ENCODE measurements at regions not wholly inside any gene's neighbourhood (a gene's known extent, or its start where the extent isn't known, plus 50 kb on each side); places are given as distances from the start of the nearest gene placed in this dataset.
"Not testable (repeated sequence)": the region's sequence is repeated elsewhere in the genome, so short reads cannot be mapped to it uniquely, and the experiment has no call there.

GRCh38 chr7:17095931-17096330 lies 202.5 kb upstream of the AHR start:
- peak; percentile 24 for DNase-seq

GRCh38 chr7:17097668-17098297 lies 200.7 kb upstream of the AHR start:
- no peak for DNase-seq

- DNase-seq = no peak
Observed at GRCh38 chr7:17098515-17098914, 199.9 kb upstream of the AHR start.

GRCh38 chr7:17099083-17099973 lies 199.1 kb upstream of the AHR start:
- no peak for DNase-seq

- not testable (repeated sequence) for DNase-seq
Observed at GRCh38 chr7:17099974-17100509, 198.4 kb upstream of the AHR start.

GRCh38 chr7:17101207-17101696 lies 197.2 kb upstream of the AHR start:
- no peak for DNase-seq

GRCh38 chr7:17103170-17103569 lies 195.3 kb upstream of the AHR start:
- no peak for DNase-seq

- DNase-seq = no peak
Observed at GRCh38 chr7:17103984-17104383, 194.5 kb upstream of the AHR start.

- DNase-seq = no peak
Observed at GRCh38 chr7:17104419-17104818, 194.0 kb upstream of the AHR start.

GRCh38 chr7:17105701-17106100 lies 192.8 kb upstream of the AHR start:
- no peak for DNase-seq

GRCh38 chr7:17108049-17108584 lies 190.3 kb upstream of the AHR start:
- no peak for DNase-seq

- no peak for DNase-seq
Observed at GRCh38 chr7:17109020-17109419, 189.4 kb upstream of the AHR start.

- DNase-seq = not testable (repeated sequence)
Observed at GRCh38 chr7:17113770-17114169, 184.7 kb upstream of the AHR start.

GRCh38 chr7:17118412-17118811 lies 180.0 kb upstream of the AHR start:
- no peak for DNase-seq

GRCh38 chr7:17120756-17121155 lies 177.7 kb upstream of the AHR start:
- DNase-seq = peak; percentile 41

- DNase-seq = no peak
Observed at GRCh38 chr7:17121671-17122070, 176.8 kb upstream of the AHR start.

- DNase-seq = peak; percentile 92
Observed at GRCh38 chr7:17123020-17123419, 175.4 kb upstream of the AHR start.

GRCh38 chr7:17126413-17127268 lies 171.8 kb upstream of the AHR start:
- peak; percentile 67 for DNase-seq

GRCh38 chr7:17129218-17129617 lies 169.2 kb upstream of the AHR start:
- no peak for DNase-seq

GRCh38 chr7:17130281-17131059 lies 168.0 kb upstream of the AHR start:
- no peak for DNase-seq

- no peak for DNase-seq
Observed at GRCh38 chr7:17131060-17131345, 167.4 kb upstream of the AHR start.

All from suppressor macrophage treated with lipopolysaccharide for 4 hours (primary cell).